Endothelial cell of umbilical vein (primary cell): ENCODE measurements at regions not wholly inside any gene's neighbourhood (a gene's known extent, or its start where the extent isn't known, plus 50 kb on each side); places are given as distances from the start of the nearest gene placed in this dataset.
"Not testable (repeated sequence)": the region's sequence is repeated elsewhere in the genome, so short reads cannot be mapped to it uniquely, and the experiment has no call there.

Experiments used
- BruUV-seq: library from RNA; stranded (reverse); fragments of 400-500 nt; replicated peaks from 2 replicates; lab custom pipeline; 2021; lab: Mats Ljungman, UMichigan
- CTCF ChIA-PET: fragments of 300-600, 350-600 bp; sonication (Branson Sonifier 250); formaldehyde crosslinking; loops from one replicate; lab custom pipeline; 2021; ENCODE audit warnings: antibody characterized with exemption, inconsistent platforms; lab: Charles Lee
- POLR2A ChIA-PET: fragments of 300-600, 350-600 bp; sonication (Branson Sonifier 250); formaldehyde crosslinking; loops from one replicate; lab custom pipeline; 2021; ENCODE audit warnings: antibody characterized with exemption, inconsistent platforms; lab: Charles Lee
- DNase-seq: peaks from one replicate; pipeline ENCODE4 v3.0.0-alpha.2; 2011; ENCODE audit warnings: low read depth, low spot score
- FAIRE-seq: peaks from 2 replicates; lab custom pipeline; 2011; peaks lifted over from hg19 to GRCh38; lab: Jason Lieb, UNC
- H2AFZ ChIP-seq: 2 replicates; pipeline ENCODE4 v1.6.0; 2012; ENCODE audit warnings: low read depth, low read length, control low read depth, inconsistent platforms
- H3K27ac ChIP-seq: 2 replicates; pipeline ENCODE4 v1.5.1; 2011; ENCODE audit warnings: low read depth, mild to moderate bottlenecking, control low read depth, low read length, moderate library complexity; ENCODE audit not compliant: insufficient read depth
- H3K27me3 ChIP-seq, 2 experiments: 2 replicates each; pipeline versions ENCODE4 v1.6.0 to v1.6.1; 2011; ENCODE audit warnings: low read length in 2 of 2, mixed read lengths in 1 of 2; ENCODE audit not compliant: control insufficient read depth in 2 of 2, insufficient read depth in 2 of 2
- H3K36me3 ChIP-seq, 2 experiments: 2 replicates in 1 of 2; 3 replicates in 1 of 2; pipeline ENCODE4 v1.5.1; 2011; ENCODE audit warnings: low read length in 2 of 2, mild to moderate bottlenecking in 1 of 2, moderate library complexity in 1 of 2; ENCODE audit not compliant: control insufficient read depth in 2 of 2, insufficient read depth in 2 of 2; ENCODE audit errors: extremely low read depth in 1 of 2
- H3K4me1 ChIP-seq: 3 replicates; pipeline ENCODE4 v1.5.1; 2011; ENCODE audit warnings: mild to moderate bottlenecking, low read length; ENCODE audit not compliant: control insufficient read depth, insufficient read depth; ENCODE audit errors: extremely low read depth
- H3K4me2 ChIP-seq: 2 replicates; pipeline ENCODE4 v1.6.1; 2011; ENCODE audit warnings: low read length, control low read depth, mixed read lengths; ENCODE audit not compliant: insufficient read depth
- H3K4me3 ChIP-seq, 3 experiments: fragments of 200-600 bp in 1 of 3; sonication (generic), shearing (Covaris generic) in 1 of 3; replicated peaks in 1 of 3; 2 replicates each; pipeline ENCODE4 v1.5.1; 2011 to 2016; ENCODE audit warnings: control low read depth in 3 of 3, low read length in 3 of 3, mild to moderate bottlenecking in 2 of 3, inconsistent platforms in 1 of 3, low read depth in 1 of 3, moderate library complexity in 1 of 3; ENCODE audit not compliant: insufficient read depth in 1 of 3
- H3K79me2 ChIP-seq: 2 replicates; pipeline ENCODE4 v1.6.0; 2012; ENCODE audit warnings: low read length, inconsistent platforms; ENCODE audit not compliant: control insufficient read depth, insufficient read depth
- H3K9ac ChIP-seq: replicated peaks from 2 replicates; pipeline ENCODE3; 2011; ENCODE audit warnings: low read length, control low read depth; ENCODE audit not compliant: insufficient read depth; ENCODE audit errors: extremely low read depth
- H3K9me1 ChIP-seq: replicated peaks from 3 replicates; pipeline ENCODE4 v1.6.0; 2011; ENCODE audit warnings: mild to moderate bottlenecking, low read length; ENCODE audit not compliant: control insufficient read depth, insufficient read depth; ENCODE audit errors: extremely low read depth
- H3K9me3 ChIP-seq: replicated peaks from 2 replicates; pipeline ENCODE4 v1.5.1; 2012; ENCODE audit warnings: low read length, inconsistent platforms; ENCODE audit not compliant: control insufficient read depth, insufficient read depth
- H4K20me1 ChIP-seq: replicated peaks from 2 replicates; pipeline ENCODE3; 2011; ENCODE audit warnings: mild to moderate bottlenecking, low read length; ENCODE audit not compliant: control insufficient read depth, insufficient read depth; ENCODE audit errors: extremely low read depth
- dilution Hi-C: fragments of 300-500 bp; cut with MboI; formaldehyde crosslinking; loops from one replicate; pipeline ENCODE4 v1.15.0; 2019; ENCODE audit warnings: low sequenced_read_pairs; ENCODE audit not compliant: extremely low pct_ligation_motif_present
- intact Hi-C: fragments of 100-400 bp; cut with micrococcal nuclease; formaldehyde crosslinking; loops from one replicate; pipeline ENCODE4 v1.10.0; 2022

- H3K4me1 ChIP-seq, H3K27me3 ChIP-seq, POLR2A ChIA-PET, H3K9me1 ChIP-seq, CTCF ChIA-PET, H3K27ac ChIP-seq, H4K20me1 ChIP-seq, BruUV-seq, FAIRE-seq, H3K4me2 ChIP-seq, dilution Hi-C loops, intact Hi-C loops, H2AFZ ChIP-seq, H3K4me3 ChIP-seq, DNase-seq, H3K36me3 ChIP-seq, H3K9ac ChIP-seq, H3K79me2 ChIP-seq, H3K9me3 ChIP-seq: not testable (repeated sequence)
Observed at GRCh38 chr2:89537862-89538261, 846.4 kb downstream of the RPIA start.

- H4K20me1 ChIP-seq, H3K27ac ChIP-seq, FAIRE-seq, H3K9me1 ChIP-seq, dilution Hi-C loops, H3K36me3 ChIP-seq, H3K4me2 ChIP-seq, H3K9me3 ChIP-seq, CTCF ChIA-PET, H3K79me2 ChIP-seq, H3K9ac ChIP-seq, DNase-seq, intact Hi-C loops, BruUV-seq, H3K4me3 ChIP-seq, POLR2A ChIA-PET, H3K27me3 ChIP-seq, H2AFZ ChIP-seq, H3K4me1 ChIP-seq: not testable (repeated sequence)
Observed at GRCh38 chr2:89544110-89544509, 852.6 kb downstream of the RPIA start.

- H3K4me3 ChIP-seq, DNase-seq, intact Hi-C loops, dilution Hi-C loops, H3K9ac ChIP-seq, H3K4me1 ChIP-seq, POLR2A ChIA-PET, H2AFZ ChIP-seq, H4K20me1 ChIP-seq, H3K27ac ChIP-seq, H3K27me3 ChIP-seq, H3K79me2 ChIP-seq, H3K9me1 ChIP-seq, H3K36me3 ChIP-seq, BruUV-seq, H3K4me2 ChIP-seq, CTCF ChIA-PET, H3K9me3 ChIP-seq, FAIRE-seq: not testable (repeated sequence)
Observed at GRCh38 chr2:89579154-89579553, 887.7 kb downstream of the RPIA start.

- H3K27ac ChIP-seq, H2AFZ ChIP-seq, H3K9me1 ChIP-seq, DNase-seq, H3K79me2 ChIP-seq, H3K27me3 ChIP-seq, H3K9ac ChIP-seq, H3K36me3 ChIP-seq, CTCF ChIA-PET, POLR2A ChIA-PET, dilution Hi-C loops, FAIRE-seq, BruUV-seq, H3K4me3 ChIP-seq, H3K4me1 ChIP-seq, H4K20me1 ChIP-seq, intact Hi-C loops, H3K9me3 ChIP-seq, H3K4me2 ChIP-seq: not testable (repeated sequence)
Observed at GRCh38 chr2:89582816-89583215, 891.3 kb downstream of the RPIA start.
